ENCODE measurements at regions not wholly inside any gene's neighbourhood (a gene's known extent, or its start where the extent isn't known, plus 50 kb on each side); places are given as distances from the start of the nearest gene placed in this dataset.
"Not testable (repeated sequence)": the region's sequence is repeated elsewhere in the genome, so short reads cannot be mapped to it uniquely, and the experiment has no call there.

DNA sequence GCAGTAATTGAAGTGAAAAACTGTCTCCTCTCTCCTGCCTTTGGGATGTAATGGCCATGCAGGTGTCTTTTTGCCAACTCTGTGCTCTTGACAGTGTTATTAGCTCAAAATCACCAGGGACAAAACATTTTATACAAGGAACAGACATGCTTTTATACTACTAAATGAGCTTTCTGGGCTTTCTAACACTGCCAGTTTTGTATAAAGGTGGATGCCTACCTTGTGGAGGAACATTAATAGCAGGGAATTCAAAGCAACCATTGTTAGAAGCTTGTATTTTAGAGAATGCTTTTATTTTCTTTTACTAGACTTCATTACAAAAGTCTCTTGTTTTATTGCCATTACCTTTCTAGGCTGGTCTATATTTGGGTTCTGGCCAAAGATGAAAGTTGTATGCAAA, 54.7 kb upstream of the ARSJ start:
- no peak for DNase-seq (ENCODE audit: low spot score)

DNA sequence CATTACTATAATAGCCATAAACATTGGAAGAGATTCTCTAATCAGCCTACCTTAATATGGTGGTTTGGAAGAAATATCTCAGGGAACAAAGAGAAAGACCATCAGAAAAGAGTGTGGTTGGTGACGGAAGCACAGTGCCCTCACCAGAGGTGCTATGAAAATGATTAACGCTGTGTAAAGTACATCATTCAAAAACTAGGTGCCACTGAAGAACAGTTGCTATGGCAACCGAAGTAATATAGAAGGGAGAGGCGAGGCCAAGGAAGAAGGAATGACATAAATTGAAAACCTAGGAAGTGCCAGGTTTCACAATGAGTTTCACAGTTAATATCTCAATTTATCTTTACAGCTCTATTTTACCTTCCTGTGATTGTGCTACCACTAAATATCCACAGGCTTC, 57.0 kb upstream of the ARSJ start:
- DNase-seq (ENCODE audit: low spot score) = peak; percentile 45

DNA sequence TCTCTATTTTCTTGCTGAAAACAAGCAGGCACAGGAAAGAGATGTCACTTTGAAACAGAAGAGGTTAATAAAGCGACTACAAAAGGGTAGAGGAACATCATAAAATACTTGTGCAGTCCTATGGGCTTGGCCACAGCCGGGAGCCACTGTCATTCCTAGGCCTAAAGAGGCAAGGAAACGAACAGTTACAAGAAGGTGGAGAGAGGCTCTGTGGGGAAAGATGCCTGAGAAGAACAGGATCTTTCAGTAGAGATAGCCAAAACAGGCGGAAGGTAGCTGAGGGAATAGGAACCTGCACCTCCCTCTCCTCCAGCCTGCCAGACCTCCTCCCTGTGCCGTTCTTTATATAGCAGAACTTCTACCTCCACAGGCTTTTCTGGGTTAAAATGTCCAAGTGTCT, 57.4 kb upstream of the ARSJ start:
- DNase-seq (ENCODE audit: low spot score) = no peak

DNA sequence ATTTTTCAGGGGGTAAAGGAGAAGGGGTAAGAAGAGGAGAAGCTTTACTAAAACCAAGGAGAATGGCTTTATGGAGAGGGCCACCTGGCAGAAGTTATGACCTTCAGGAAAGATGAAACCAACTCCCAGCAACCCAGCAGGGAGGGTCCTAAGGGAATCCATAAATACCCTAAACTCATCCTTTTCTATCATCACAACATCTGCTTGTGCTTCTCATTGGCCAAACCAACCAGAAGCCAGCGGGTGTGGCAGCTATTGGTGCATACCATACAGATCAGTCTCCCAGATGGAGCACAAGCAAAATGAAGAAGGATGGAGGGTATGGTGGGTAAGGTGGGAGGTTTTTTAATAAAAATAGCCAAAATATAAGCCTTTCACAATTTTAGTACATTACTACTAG, 58.5 kb upstream of the ARSJ start:
- no peak for DNase-seq (ENCODE audit: low spot score)

DNA sequence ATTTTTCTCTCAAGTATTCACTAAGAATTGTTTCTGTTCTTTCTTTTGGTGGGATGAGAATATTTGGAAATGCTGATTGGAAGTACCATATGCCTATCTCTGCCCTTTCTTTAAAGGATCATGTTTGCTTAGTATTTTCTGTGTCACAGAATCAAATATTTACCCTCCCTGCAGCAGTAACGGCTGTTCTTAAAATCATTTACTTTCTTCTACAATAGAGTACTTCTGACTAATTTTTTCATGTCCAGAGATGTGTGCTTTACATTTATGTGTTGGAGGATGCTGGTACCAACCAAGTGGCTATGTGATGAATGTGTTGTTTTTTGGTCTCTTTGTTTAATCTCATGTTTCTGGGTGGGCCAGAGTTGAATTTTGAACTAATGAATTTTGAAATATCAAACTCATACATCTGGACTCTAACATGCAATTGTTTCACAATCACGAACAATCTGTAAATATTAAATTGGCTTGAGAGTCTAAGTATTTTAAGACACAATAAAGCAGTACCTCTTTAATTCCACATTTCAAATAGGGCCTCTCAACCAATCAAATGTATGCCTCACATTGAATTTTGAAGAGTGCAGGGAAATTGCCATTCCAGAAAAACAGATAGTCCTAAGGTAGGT, 59.4 kb upstream of the ARSJ start:
- no peak for DNase-seq (ENCODE audit: low spot score)

DNA sequence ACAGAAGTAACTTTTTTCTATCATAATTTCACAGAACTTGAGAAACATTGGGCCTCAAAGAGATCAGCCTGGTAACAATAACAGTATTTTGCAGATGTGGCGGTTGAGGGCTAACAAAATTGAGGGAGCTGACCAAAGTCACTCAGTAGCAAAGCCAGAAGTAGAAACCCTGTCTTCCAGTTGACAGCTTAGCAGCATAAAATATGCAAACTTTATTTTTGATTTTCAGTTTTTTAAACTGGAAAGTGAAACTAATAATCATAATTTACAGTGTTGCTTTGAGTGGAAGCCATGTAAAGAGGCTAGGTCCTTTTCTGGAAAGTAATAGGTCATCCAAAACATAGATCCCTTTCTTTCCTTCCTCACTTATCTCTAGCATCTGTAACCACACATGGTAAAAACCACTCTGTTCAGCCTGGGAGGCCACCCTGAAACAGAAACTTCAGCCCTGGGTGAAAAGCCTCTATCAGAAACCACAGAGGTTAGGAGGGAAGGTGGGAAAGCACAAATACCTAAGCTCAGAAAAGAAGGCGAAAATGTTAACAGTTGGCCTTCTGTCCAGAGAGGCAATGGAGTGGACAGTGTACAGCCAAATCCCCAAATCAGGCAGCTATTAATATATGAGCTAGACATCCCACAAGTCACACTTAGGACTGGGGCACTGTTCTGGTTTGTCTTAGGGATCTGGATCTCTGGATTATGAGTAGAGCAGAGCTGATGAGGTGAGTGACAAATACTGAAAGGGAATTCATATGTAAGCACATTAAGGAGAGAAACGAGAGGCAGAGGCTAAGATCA, 61.1 kb upstream of the ARSJ start:
- DNase-seq (ENCODE audit: low spot score) = peak; percentile 15

DNA sequence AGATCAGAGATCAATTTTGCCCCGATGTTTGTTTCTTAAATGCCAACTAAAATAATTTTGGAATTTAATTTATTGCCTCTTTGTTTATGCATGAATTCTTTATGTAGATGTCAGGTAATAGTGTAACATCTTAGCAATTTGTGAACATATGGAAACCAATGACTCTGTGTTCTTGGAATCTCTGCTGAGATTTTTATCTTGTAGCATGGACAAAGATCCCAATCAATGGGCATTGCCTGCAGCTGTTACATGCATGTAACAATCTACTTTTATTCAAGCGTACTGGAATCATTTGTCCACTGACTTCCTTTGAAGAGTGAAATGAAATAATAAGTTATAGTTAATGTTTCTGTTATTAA, 61.6 kb upstream of the ARSJ start:
- DNase-seq (ENCODE audit: low spot score) = no peak

DNA sequence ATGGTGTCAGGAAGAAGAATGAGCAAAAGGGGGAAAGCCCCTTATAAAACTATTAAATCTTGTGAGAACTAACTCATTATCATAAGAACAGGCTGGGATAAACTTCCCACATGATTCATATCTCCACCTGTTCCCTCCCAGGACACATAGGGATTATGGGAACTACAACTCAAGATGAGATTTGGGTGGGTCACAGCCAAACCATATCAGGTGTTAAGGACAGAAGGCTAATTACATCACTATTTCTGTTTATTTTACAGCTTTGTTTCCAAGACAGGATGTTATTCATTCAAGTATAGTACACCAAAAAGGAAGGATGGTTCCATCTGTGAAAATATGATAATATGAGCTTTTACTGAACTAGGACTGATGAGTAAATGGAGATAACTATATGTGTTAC, 63.7 kb upstream of the ARSJ start:
- no peak for DNase-seq (ENCODE audit: low spot score)

DNA sequence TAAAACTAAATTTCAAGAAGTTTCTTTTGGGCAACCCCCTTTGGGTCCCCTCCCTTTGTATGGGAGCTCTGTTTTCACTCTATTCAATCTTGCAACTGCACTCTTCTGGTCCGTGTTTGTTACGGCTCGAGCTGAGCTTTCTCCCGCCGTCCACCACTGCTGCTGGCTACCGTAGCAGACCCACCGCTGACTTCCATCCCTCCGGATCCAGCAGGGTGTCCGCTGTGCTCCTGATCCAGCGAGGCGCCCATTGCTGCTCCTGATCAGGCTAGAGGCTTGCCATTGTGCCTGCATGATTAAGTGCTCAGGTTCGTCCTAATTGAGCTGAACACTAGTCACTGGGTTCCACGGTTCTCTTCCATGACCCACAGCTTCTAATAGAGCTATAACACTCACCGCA, 64.9 kb upstream of the ARSJ start:
- not testable (repeated sequence) for DNase-seq (ENCODE audit: low spot score)

DNA sequence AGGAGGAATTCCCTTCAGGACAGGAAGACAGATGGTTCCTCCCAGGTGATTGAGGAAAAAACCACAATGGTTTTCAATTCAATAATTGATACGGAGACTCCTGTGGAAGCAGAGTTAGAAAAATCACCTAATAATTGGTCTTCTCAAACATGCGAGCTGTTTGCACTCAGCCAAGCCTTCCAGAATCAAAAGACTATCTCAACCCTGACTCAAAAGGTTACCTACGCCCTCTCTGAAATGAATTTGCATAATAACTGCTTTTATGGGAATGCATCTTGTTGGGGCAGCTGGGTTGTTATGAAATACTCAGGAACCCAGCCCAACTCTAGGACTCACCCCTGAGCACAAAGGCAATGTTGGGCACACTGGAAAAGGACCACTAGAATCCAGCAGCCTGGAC, 66.9 kb upstream of the ARSJ start:
- DNase-seq (ENCODE audit: low spot score) = no peak

DNA sequence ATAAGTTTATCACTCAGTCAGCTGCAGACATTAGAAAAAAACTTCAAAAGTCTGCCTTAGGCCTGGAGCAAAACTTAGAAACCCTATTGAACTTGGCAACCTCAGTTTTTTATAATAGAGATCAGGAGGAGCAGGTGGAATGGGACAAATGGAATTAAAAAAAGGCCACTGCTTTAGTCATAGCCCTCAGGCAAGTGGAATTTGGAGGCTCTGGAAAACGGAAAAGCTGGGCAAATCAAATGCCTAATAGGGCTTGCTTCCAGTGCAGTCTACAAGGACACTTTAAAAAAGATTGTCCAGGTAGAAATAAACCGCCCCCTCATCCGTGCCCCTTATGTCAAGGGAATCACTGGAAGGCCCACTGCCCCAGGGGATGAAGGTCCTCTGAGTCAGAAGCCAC, 68.7 kb upstream of the ARSJ start:
- DNase-seq (ENCODE audit: low spot score) = not testable (repeated sequence)

DNA sequence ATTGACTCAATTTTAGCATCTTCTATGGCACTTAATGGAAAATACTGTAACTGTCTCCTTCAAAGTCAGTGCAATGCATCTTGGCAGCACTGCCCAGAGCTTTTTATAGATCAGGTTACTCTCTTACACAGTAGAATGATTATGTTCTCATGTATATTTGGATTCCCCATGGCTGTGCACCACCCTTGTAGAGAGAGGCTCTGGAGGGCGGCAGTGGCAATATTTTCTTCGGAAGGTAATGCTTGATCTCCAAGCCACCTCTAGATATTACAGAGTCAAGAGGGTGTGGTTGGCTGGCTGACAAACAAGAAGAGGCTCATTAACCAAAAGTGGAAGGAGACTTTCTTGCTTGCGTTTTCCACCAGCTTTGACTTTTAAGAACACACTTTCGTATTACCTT, 72.8 kb upstream of the ARSJ start:
- no peak for DNase-seq (ENCODE audit: low spot score)

DNA sequence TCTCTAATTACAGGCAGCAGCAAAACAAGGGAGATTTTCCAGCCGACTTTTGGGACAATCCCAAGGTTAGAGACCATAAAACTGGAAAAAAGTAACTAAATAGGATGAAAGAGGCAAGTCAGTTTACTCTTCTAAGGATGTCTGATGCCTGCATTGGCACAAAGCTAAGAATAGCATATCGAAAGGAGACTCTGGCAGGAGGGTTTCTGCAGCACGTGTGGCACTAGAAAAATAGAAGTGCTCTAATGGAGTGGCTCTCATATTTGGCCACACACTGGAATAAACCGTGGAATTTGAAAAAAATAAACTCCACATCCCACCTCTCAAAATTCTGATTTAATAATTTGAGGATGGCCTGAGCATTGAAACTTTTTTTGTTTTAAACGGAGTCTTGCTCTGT, 77.2 kb upstream of the ARSJ start:
- no peak for DNase-seq (ENCODE audit: low spot score)

DNA sequence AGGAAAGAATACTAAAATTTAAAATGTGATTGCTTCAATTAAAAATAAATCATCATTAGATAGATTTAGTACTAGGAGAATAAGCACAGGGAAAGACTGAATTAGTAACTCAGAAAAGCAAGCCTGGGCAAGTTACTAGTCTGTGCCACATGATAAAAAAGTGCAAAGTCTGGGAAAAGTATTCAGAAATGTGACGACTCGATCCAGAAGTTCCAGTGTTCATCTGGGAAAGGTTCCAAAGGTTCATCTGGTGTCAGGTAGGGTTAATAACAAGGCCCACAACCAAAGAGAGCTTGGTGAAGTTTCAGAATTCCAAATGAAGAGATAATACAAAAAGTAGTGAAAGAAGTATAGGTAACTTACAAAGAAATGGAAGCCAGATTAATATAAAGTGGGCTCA, 78.3 kb upstream of the ARSJ start:
- DNase-seq (ENCODE audit: low spot score) = no peak

DNA sequence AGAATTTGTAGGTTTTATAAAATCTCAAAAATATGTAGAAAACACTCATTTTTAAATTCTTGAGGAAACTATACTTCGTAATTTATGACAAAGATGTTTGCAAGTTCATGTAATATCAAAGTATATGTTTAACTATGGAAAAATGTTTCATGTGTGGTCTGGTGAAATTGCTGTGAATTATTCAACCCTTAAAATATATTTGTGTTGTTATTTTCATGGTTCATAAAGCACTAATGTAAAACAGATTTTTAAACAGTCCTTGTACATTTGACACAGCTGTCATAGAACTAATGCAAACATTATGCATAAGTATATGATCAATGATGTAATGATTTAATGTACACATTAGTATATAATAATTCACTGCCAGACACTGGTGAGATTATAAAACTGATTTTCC, 83.1 kb upstream of the ARSJ start:
- no peak for DNase-seq (ENCODE audit: low spot score)

DNA sequence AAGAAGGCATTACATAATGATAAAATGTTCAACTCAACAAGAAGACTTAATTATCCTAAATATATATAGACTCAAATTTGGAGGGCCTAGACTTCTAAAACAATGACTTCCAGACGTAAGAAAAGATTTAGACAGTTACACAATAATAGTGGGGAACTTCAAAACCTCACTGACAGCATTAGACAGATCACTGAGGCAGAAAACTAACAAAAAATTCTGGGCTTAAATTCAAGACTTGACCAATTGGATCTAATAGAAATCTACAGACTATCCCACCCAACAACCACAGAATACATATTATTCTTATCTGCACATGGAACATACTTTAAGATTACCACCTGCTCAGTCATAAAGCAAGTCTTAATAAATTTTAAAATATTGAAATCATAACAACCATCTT, 93.3 kb upstream of the ARSJ start:
- no peak for DNase-seq (ENCODE audit: low spot score)

DNA sequence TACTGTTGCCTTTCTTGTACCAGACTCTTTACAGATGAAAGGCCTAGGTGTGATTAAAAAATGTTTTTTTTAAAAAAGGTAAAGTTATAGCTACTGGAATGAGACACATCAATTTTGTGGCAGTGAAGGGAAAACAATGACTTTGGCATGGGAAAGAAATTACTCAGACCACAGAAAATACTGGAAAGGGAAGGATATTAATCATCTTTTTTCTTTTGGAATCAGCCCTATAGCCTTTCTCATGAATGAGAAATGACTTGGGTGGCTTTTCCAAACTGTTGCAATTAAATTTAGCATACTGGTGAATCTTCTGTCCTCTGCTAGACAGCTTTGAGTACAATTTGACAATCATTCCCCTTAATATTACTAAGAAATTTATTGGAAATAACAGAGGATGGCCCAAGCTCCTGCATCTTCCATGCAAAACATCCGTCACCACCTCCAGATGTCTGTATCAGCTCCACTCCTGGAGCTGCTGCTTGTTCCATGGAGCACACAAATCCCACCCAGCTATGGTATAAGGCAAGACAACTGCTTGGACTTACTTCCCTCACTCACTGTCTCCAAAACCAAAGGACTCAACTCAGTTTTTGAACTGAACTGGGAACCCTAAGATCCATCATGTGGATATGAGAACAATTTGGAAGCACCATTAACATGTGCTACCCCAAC, 97.6 kb upstream of the ARSJ start:
- no peak for DNase-seq (ENCODE audit: low spot score)

DNA sequence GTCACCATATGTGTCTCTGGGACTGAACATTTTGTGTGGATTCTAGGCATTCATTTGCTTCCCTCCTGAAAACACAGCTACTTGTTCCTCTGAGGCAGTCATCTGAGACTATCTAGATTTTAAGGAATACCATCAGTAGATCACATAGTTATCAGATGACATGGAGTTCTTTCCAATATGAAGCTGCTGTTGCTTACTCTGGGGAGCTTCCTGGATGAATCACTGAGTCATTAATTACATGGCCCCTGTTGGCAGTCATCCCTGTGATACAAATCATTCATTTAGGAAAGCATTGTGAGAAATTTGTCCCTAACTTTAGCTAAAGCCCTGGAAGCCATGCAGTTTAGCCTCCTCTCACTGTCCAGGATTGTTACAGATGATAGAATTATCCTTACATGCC, 98.2 kb upstream of the ARSJ start:
- DNase-seq (ENCODE audit: low spot score) = no peak

DNA sequence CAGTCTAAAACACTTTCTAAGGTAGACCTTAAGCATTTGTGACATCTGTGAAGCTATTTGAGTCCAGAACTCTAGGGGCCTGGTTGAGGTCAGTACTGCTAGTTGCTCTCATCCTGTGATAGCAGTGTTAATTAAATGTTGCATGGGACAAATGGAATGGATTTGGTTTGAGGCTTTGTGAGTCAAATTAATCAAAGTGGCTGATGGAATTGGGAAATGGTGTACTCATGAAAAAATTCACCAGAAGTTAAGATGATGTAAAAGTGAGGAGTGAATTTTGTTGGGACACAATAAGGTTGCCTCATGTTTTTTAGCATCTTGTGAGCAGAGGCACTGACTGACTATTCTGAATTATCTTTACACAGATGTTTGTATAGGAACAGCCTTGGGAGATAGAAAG, 99.2 kb upstream of the ARSJ start:
- no peak for DNase-seq (ENCODE audit: low spot score)

DNA sequence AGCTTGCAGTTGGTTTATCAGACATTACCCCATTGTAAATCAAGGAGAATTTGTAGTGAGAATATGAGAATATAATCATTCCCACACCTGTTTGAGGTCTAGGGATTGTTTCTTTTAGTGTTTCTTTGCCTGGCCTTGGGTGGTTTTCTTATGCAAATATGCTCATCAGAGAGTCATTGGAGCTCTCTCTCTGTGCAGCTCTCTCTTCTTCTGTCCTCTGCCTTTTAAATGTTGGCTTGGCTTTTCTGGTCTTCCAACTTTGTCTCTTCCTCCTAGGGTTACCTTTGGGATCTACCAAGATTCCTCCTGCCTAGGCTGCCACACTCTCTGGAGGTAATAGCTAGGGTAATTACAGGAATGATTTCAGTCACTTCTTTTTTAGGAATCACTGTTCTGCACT, 102.3 kb upstream of the ARSJ start:
- no peak for DNase-seq (ENCODE audit: low spot score)

DNA sequence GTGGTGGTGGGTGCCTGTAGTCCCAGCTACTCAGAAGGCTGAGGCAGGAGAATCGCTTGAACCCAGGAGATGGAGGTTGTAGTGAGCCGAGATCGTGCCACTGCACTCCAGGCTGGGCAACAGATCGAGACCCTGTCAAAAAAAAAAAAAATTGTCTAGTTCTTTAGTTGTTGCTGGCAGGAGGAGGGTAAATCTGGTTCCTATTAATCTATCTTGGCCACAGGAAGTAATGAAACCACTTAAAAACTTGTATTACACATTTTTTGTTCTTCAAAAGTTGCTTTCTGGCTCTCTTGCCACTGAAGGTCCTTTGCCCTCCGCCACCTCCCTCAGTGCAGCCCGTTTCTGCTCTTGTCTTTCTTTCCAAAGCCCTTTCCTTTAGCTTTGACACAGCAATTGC, 102.9 kb upstream of the ARSJ start:
- DNase-seq (ENCODE audit: low spot score) = no peak

DNA sequence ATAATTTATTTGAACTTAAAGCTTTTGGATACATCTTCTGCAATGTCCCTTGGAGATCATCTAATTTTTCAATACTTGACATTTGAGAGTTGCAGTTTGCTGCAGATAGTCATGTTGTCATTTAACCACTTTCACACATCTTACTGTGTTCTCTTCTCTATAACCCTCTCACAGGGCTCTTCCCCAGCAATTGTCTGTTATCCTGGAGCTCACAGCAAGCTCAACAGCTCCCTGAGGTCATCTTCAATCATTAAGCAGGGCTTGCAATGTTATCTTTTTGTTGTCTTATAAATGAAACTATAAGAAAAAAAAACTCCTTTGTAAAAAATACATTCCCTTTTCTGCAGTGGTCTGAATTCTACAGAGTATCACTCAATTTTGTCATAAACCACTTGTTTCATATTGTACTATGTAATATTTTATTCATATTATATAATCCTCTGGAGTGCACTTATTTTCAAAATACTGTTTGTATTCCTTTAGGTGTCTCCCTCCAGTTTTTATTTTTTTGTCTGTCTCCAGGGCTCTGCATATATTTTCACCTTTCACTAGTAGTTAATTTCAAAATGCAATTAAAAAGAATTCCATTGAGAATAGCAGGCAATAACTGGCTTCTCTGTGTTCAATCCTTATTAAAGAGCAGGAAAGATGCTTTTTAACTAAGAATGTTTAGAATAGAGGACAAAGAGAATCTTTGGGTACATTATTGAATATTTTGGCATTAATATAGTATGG, 106.3 kb upstream of the ARSJ start:
- DNase-seq (ENCODE audit: low spot score) = no peak

All from activated CD4-positive, alpha-beta T cell treated with anti-CD3 and anti-CD28 coated beads, Interleukin-2, Interleukin-4, amounts not matched to agents 100 ng/mL and 50 ng/mL, durations not matched to agents 16 hours and 8 hours (primary cell).